Muscle of back (tissue), 3 donors: ENCODE measurements at regions not wholly inside any gene's neighbourhood (a gene's known extent, or its start where the extent isn't known, plus 50 kb on each side); places are given as distances from the start of the nearest gene placed in this dataset.

Source experiments
- DNase-seq, 3 donors: peaks; one replicate each; pipeline versions ENCODE4 v3.0.0 to v3.0.0-alpha.2; 2013

- DNase-seq: no peak
Measured at GRCh38 chr5:71996789-71997188, 110.5 kb upstream of the MAP1B start.

- DNase-seq: no peak
Measured at GRCh38 chr5:71998746-71999145, 108.5 kb upstream of the MAP1B start.

GRCh38 chr5:72000707-72001106 lies 106.6 kb upstream of the MAP1B start:
- no peak for DNase-seq

DNA sequence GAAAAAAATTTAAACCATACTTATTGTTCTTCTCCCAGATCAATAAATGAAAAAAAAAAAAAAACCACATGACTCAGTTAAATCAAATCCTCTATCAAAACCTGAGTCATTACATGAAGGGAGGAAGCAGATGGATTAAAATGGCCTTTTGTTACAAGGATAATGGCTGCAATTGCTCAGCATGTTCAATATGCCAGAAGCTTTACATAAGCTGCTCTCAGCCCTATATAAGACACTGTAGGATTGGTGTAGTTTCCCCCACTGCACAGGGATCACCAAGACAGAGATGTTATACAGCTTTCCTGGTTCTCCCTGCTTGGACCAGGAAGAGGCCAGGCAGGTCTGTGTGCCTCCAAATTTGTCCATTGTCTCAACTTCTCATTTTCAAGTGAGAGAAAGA lies 101.6 kb upstream of the MAP1B start:
- DNase-seq: no peak

DNA sequence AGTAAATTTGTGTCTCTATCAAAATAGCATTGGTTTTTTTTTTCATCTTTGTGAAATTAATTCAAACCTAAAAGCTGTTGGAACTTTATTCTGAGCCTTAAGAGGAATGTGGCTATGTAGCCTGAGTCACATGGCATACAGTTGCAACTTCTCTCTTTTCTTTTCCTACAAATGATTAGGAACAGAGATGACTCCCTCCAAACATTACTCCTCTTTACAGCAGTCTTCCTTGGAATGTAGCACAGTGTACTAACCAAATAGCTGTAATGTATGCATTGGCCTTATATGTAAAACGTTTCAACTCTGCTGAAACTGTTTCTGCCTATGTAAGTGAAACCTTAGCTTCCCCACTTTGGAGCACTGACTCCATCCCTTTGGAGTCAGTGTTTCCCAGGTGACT lies 100.9 kb upstream of the MAP1B start:
- DNase-seq: peak in 1 of 3 donors; percentile 19

DNA sequence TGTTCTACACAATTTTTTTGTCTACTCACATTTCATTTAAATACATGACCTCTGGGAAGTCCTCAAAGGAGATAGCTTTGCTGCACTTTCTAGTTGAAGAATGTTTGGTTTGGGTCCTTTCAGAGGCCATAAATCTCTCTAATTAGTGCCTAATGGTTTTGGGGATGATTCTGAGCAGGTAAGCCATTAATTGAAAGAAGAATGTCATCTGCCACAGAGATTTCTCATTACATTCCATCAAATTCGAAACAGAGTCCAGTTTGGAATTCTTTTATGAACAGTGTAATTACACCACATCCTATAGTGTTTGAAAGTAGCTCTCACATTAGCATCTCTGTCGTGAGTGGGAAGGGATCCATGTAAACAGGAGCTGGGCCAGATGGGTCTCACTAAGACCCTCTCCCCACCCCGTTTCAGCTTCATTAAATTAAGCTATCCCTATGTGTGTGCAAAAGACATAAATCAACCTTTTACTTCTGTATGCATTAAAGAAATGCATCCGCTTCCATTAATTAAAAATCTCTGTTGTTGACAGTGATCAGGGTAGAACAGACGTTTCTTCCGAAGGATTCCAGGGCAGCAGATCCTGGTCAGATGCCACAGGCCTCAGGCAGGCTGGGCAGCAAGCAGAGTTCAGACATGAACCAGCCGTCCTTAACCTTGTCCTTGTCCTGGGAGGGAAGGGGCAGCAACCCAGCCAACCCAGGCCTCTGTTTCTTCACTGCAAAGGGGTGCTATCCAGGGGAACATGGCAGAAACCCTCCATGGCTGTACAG lies 99.8 kb upstream of the MAP1B start:
- no peak for DNase-seq

GRCh38 chr5:72009280-72009679 lies 98.0 kb upstream of the MAP1B start:
- DNase-seq: no peak

- DNase-seq: no peak
Measured at GRCh38 chr5:72010430-72010829, 96.8 kb upstream of the MAP1B start.

DNA sequence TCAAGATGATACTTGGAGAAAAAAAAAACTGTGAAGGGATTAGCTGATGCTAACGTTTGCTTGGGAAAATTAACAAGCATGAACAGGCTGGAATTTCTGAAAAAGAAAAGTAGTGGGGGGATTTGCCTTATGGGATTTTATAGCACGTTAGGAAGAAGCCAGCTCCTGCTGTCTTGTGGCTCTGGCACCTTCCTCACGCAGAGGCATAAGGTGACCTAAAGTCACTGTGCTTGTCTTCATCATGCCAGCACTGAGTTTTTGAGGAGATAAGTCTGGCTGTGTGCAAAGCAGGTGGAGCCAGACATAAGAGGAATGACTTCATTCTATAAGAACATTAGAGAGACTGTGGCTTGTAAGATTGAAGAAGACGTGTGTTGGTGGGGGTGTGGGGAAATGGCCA lies 94.4 kb upstream of the MAP1B start:
- DNase-seq: no peak

DNA sequence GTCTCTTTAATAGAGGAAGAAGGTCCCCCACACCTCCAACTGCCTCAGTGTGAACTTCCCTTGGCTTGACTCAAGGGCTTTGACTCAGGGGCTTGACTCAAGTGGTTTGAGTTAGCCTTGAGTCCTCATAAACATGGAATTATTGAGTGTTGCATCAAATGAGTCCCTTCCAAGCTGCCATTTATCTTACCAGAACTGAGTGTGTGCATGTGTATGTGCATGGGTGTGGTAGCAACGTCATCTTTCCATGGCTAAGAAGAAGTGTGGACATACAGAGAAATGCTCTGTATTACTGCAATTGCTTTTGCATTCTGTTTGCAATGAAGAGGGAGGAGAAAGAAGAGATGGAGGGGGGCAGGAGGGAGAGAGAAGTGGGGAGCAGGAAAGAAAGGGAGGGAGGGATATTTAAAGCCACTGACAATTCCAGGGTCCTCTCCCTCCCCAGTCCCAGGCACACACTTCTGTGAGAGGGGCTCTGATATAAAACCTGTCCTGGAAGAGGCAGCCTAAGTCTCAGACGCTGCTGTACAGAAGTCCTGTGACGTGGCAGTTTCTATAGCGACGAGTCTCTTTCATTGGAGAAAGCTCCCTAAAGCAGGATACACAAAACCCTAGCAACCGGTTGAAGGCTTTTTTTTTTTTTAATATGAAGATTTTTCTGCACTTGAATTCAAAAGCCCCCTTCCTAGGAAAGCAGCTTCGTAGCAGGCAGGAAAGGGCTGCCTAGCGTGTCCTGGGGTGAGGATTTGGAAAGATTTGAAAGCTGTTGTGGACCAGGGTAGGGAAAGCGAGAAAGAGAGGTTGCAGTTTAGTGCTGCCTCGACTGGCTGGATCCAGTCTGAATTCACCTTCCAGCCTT lies 93.3 kb upstream of the MAP1B start:
- peak; percentile 57 to 89 (median 79) for DNase-seq

GRCh38 chr5:72015103-72015548 lies 92.1 kb upstream of the MAP1B start:
- DNase-seq: peak in 2 of 3 donors; percentile 29 to 30

DNA sequence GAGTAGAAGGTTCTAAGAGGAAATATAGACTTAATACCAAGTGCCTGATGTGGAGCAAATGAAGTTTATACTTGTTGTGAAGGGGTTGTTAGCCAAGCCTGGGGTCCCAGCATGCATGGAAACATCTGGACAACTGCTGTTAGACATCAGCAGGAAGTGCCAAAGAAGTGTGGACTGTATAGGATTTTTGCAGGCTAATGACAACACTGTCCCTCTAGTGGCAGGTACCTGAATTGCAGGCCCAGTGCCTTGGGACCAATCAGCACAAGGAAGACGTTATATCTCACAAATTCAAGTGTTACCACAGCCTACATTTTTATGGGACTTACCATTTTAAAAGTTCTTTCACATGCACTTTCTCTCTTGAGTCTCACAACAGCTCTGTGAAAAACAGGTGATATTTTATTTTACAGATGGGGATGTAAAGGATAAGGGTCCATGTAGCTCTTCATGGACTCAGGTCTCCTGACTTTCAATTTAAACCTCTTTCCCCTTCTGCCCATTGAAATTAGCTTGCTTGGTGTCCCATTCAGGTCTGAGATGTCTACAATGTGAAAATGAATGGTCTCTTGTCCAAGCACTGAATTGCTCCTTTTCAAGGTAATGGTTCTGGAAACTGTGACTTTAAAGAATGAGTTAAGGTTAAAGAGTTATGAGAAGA lies 89.0 kb upstream of the MAP1B start:
- DNase-seq: peak in 2 of 3 donors; percentile 13 to 23

DNA sequence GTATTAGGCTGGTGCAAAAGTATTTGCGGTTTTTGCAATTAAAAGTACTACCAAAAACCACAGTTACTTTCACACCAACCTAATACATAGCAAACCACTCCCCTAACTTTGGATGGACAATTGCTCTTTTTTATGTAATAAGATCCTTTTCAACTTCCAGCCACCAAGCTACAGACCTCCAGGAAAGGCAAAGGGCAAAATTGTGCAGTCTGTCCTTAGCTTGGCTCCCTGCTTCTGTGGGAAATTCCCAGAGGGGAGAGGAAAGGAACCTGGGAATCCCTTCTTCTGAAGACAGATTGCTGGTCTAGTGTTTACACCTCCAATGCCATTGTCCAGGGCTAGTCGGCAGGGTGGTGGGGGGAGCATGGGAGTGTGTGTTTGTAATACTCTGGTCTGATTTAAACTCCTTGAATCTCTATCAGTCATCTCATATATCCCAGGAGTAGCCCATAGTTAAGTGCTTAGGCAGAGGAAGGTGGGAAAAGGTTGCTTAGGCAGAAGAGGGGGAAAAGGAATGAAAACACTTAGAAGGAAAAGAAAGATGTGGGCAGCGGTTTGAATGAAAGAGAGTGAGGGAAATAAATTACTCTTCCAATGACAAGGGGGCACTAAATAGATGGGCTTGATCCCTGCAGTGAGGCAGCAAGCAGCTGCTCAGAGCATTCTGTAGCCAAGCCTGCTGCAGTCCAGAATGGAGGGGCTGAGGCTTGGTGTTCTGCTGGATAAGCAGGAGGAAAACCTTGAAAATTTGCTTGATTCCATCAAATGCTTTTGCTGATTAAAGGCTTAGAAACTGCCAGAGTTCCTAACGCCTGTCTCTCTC lies 86.9 kb upstream of the MAP1B start:
- DNase-seq: no peak

GRCh38 chr5:72021651-72022357 lies 85.5 kb upstream of the MAP1B start:
- no peak for DNase-seq

DNA sequence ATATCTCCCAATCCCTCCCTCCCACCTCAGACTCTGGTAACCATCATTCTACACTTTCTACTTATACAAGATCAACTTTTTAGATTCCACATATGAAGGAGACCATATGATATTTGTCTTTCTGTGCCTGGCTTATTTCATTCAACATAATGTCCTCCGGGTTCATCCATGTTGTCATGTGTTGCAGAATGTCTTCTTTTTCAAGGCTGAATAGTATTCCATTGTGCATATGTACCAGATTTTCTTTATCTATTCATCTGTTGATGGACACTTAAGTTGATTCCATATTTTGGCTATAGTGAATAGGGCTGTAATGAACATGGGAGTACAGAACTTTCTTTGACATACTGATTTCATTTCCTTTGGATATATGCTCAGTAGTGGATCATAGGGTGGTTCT lies 78.9 kb upstream of the MAP1B start:
- DNase-seq: no peak

- DNase-seq: no peak
Measured at GRCh38 chr5:72030237-72030636, 77.0 kb upstream of the MAP1B start.

DNA sequence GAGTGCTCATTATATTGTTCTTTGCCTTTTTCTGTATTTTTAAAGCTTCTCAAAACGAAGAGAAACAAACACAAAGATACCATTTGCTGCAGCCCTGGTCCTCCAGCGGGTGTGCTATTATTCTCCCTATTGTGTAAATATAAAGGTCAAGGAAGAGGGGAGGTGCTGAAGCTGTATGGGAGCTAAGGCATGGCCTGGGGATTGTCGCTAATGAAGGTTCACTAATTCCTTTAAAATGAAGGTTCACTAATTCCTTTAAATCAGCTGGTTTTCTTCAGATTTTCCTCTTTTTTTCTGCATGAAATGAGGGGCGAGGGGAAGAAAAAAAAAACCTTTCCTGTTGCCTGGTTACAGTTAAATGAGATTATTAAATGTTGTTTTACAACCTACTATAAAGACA lies 74.5 kb upstream of the MAP1B start:
- DNase-seq: no peak

DNA sequence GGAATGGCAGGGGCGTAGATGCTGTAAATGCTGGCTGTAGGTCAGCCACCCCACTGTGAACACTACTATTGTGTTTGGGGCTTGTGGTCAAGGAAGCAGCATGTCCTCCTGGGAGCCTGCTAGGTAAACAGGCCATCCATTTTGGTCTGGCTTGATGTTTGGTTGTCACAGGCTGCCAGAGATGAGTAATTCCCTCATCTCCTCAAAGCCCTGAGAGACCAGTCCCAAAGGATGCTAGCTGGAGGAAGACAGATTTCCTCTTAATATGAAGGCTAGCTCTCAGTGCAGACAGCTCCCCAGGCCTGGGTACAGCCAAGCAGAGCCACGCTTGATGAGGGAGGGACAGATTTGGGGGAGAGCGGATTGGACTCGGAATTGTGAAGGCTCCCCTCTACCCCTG lies 72.5 kb upstream of the MAP1B start:
- DNase-seq: no peak

- DNase-seq: no peak
Measured at GRCh38 chr5:72035831-72036230, 71.4 kb upstream of the MAP1B start.

GRCh38 chr5:72036951-72037350 lies 70.3 kb upstream of the MAP1B start:
- no peak for DNase-seq

- DNase-seq: no peak
Measured at GRCh38 chr5:72040513-72040912, 66.8 kb upstream of the MAP1B start.
